HG02943 (cell line): ENCODE measurements at regions not wholly inside any gene's neighbourhood (a gene's known extent, or its start where the extent isn't known, plus 50 kb on each side); places are given as distances from the start of the nearest gene placed in this dataset.

Experiments used
- ATAC-seq: cut with Tn5 transposase; IDR thresholded peaks from one replicate; pipeline ENCODE4 v1.9.1; 2021; ENCODE audit warnings: mild to moderate bottlenecking, low read depth, moderate library complexity; ENCODE audit not compliant: unreplicated experiment

DNA sequence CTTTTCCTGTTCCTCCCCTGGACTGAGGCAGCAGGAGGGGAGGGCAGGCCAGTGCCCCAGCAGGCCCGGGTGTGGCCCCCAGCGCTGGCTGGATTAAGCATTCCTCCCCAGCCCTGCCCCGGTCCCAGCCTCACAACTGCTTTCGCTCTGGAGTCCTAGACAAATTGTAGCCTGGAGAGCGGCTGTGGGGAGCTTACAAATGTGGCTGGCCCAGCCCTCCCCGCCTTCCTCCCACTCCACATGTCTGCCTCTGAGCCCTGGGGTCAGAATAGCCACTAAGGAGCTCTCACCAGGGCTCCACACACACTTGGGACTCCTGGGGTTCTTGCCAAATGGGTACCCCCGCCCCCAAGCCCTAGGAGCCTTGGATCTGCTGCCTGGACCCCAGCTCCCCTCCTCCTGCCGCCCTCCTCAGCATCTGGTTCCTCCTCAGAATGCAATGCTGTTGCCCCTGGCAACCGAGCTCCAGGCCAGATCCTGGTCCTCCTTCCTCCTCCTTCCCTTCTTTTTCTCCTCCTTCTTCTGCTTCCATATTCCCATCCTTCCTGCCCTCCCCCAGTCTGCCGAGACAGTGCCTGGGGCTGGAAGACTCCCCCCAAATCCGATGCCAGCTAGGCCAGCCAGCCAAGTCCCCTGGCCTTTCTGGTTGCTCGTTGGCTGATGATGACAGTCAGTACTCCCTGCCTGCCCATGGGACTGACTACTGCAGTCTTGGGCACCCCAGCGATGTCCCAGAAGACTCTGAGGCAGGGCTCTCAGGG lies 91.1 kb downstream of the LINGO1 start:
- ATAC-seq: no peak

DNA sequence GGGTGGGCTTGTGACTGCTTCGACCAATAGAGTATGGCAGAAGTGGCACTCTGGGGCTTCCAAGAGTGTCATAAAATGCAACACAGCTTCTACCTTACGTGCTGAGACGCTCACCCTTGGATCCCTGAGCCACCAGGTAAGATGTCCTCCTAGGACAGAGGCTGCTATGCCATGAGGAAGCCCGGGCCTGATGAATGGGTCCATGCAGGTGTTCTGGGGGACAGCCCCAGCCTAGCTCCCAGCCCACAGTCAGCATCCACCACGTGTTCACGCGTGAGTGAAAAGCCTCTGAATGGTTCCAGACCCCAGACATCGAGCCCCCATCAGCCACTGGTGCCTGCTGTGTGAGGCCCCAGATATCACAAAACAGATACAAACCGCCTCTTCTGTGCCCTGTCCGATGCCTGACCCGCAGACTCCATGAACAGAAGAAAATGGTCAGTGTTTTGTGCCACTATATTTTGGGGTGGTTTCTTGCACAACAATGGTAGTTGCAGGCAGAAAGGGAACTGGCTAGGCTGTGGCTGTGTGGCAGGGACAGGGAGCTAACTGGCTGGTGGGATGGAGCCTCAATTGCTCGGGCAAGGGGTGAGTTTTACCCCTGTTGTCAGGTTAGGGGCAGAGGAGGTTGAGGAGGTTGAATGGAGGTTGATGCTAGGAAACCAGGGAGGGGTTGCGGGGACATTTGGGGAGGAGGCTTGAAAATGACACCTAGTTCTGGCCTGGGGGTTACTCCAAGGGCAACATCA lies 92.2 kb downstream of the LINGO1 start:
- no peak for ATAC-seq

DNA sequence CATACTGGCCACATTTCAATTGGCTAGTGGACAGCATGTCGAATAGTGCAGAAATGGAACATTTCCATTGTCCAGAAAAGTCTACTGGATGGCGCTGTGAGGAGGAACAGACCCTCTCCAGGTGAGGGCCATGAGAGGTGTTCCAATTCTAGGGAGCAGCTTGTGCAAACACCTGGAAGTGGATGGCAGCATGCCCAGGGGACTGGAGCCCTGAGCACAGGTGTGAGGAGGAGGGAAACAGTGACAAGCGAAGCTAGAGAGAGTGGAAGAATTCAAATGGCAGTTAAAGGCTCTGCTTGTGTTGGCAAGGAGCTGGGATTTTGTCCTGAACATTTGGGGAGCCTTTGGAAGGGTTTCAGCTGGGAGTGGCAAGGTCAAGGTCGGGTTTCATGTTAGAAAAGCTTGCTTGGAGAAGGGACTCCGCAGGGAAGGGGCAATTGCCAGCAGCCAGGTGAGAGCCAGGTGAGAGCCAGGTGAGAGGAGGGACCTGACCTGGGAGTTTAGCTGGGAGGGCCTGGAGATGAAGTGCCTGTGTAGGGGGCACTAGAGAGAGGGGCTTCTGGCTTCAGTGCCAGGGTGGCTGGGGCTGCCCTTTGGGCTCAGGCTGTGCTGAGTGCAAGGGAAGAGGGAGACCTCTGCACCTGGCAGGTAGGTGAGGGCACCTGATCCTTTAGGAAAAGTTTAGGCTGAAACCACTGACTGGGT lies 93.8 kb downstream of the LINGO1 start:
- no peak for ATAC-seq

DNA sequence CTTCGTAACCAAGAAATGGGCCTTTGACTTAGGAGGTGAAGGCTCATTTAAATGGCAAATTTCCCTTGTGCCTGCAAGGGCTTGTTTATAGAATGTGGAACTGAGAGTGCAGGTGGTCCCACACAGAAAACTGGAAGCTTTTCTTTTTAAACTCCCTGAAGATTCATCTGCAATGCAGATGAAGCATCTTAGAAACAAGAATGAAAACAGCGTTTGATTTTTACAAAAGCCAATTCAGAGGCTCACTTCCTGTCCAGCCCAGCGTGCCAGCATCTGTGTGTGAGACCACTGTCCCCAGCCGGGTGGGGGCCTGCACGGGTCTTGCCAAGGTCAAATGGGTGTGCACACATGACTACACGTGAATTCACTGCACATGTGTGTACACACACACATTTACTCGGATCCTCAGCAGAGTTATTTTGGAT lies 94.7 kb downstream of the LINGO1 start:
- ATAC-seq: peak; percentile 53

DNA sequence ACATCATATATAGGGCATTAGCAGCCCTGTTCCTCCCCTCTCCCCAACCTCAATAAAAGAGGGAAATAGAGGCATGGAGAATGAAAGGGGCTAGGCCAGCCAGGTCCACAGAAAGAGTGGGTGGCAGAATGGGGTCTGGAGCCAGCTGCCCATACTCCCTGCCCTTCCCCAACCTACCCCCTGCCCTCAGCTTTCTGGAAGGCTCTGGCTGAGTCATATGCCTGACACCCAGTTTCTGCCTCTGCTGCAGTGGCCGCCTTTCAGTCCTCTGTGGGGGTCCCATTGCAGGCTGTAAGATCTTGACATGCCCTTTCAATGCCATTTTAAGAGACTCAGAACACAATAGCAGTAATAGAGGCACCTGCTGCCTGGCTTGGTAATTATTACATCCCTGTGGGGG lies 95.7 kb downstream of the LINGO1 start:
- no peak for ATAC-seq

DNA sequence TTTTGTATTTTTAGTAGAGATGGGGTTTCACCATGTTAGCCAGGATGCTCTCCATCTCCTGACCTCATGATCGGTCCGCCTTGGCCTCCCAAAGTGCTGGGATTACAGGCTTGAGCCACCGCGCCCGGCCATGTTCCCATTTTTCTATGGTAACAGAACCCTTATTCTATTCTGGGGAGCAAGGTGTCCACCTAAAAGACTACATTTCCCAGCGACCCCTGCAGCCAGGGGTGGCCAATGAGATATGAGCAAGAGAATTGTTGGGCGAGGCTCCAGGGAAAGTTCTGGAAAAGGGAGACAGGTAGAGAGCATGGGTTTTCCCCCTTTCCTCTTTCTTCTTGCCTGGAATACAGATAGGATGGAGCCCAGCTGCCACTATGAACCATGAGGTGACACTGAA lies 96.9 kb downstream of the LINGO1 start:
- no peak for ATAC-seq
